Caki2 (cell line): ENCODE measurements at regions not wholly inside any gene's neighbourhood (a gene's known extent, or its start where the extent isn't known, plus 50 kb on each side); places are given as distances from the start of the nearest gene placed in this dataset.

Experiments
- DNase-seq: peaks from one replicate; pipeline ENCODE4 v3.0.0-alpha.2; 2015; ENCODE audit warnings: low read depth
- in situ Hi-C: cut with HindIII; loops from 2 replicates; pipeline ENCODE4 v1.10.0; 2016; ENCODE audit warnings: low sequenced_read_pairs, low pct_unique_long_range_greater_than_20kb, mixed read lengths

GRCh38 chr5:164181604-164182003 is 676.2 kb downstream of the MAT2B start:
- DNase-seq, result no peak
- in situ Hi-C loops, result no loop called here

- in situ Hi-C loops, result no loop called here
- DNase-seq, result no peak
Measured at GRCh38 chr5:164184158-164184557, 678.7 kb downstream of the MAT2B start.

- in situ Hi-C loops, result no loop called here
- DNase-seq, result no peak
Measured at GRCh38 chr5:164185000-164185399, 679.6 kb downstream of the MAT2B start.

GRCh38 chr5:164186550-164186949 is 681.1 kb downstream of the MAT2B start:
- DNase-seq, result no peak

GRCh38 chr5:164187785-164188184 is 682.4 kb downstream of the MAT2B start:
- in situ Hi-C loops, result no loop called here
- no peak for DNase-seq

More at GRCh38 chr5:164186550-164186949, 681.1 kb downstream of the MAT2B start:
- in situ Hi-C loops, result no loop called here

GRCh38 chr5:164188733-164189148 is 683.3 kb downstream of the MAT2B start:
- peak; percentile 15 for DNase-seq
- in situ Hi-C loops, result no loop called here

GRCh38 chr5:164191240-164191639 is 685.8 kb downstream of the MAT2B start:
- DNase-seq, result no peak
- in situ Hi-C loops, result no loop called here

GRCh38 chr5:164202338-164202737 is 696.9 kb downstream of the MAT2B start:
- no peak for DNase-seq

GRCh38 chr5:164203581-164204225 is 698.3 kb downstream of the MAT2B start:
- no peak for DNase-seq
- in situ Hi-C loops, result no loop called here

More at GRCh38 chr5:164202338-164202737, 696.9 kb downstream of the MAT2B start:
- in situ Hi-C loops, result no loop called here

- no peak for DNase-seq
- in situ Hi-C loops, result no loop called here
Measured at GRCh38 chr5:164204338-164204946, 699.0 kb downstream of the MAT2B start.

GRCh38 chr5:164206196-164206595 is 700.8 kb downstream of the MAT2B start:
- no peak for DNase-seq
- in situ Hi-C loops, result no loop called here

GRCh38 chr5:164207646-164208045 is 702.2 kb downstream of the MAT2B start:
- in situ Hi-C loops, result no loop called here
- DNase-seq, result no peak

- DNase-seq, result no peak
- in situ Hi-C loops, result no loop called here
Measured at GRCh38 chr5:164210491-164210890, 705.1 kb downstream of the MAT2B start.

- in situ Hi-C loops, result no loop called here
- DNase-seq, result no peak
Measured at GRCh38 chr5:164214698-164215097, 709.3 kb downstream of the MAT2B start.

- in situ Hi-C loops, result no loop called here
- DNase-seq, result no peak
Measured at GRCh38 chr5:164217464-164217863, 712.0 kb downstream of the MAT2B start.

- in situ Hi-C loops, result no loop called here
- no peak for DNase-seq
Measured at GRCh38 chr5:164220522-164220921, 715.1 kb downstream of the MAT2B start.

- no peak for DNase-seq
- in situ Hi-C loops, result no loop called here
Measured at GRCh38 chr5:164224236-164224635, 718.8 kb downstream of the MAT2B start.

GRCh38 chr5:164224772-164225171 is 719.4 kb downstream of the MAT2B start:
- DNase-seq, result no peak
- in situ Hi-C loops, result no loop called here

GRCh38 chr5:164230341-164230740 is 724.9 kb downstream of the MAT2B start:
- in situ Hi-C loops, result no loop called here
- no peak for DNase-seq

- DNase-seq, result peak; percentile 48
- in situ Hi-C loops, result no loop called here
Measured at GRCh38 chr5:164233791-164234190, 728.4 kb downstream of the MAT2B start.
